Tibial nerve (tissue), 4 donors: ENCODE measurements at regions not wholly inside any gene's neighbourhood (a gene's known extent, or its start where the extent isn't known, plus 50 kb on each side); places are given as distances from the start of the nearest gene placed in this dataset.

Experiments used
- DNase-seq, 2 donors: peaks; one replicate each; pipeline ENCODE4 v3.0.0-alpha.2; 2019; ENCODE audit warnings: low spot score in 2 of 2
- H3K27ac ChIP-seq, 4 donors: fragments of 200-600 bp; sonication (generic) in 3 of 4; one replicate each; pipeline ENCODE4 v1.5.1; 2017 to 2019; ENCODE audit warnings: mild to moderate bottlenecking in 1 of 4
- H3K27me3 ChIP-seq, 2 donors: fragments of 200-600 bp; sonication (generic) in 1 of 2; one replicate each; pipeline versions ENCODE4 v1.5.1 to v1.6.0; 2017 to 2019
- H3K36me3 ChIP-seq, 3 donors: fragments of 200-600 bp; sonication (generic); one replicate each; pipeline ENCODE4 v1.5.1; 2018 to 2019
- H3K4me1 ChIP-seq, 4 donors: fragments of 200-600 bp; sonication (generic) in 3 of 4; one replicate each; pipeline ENCODE4 v1.5.1; 2017 to 2019
- H3K4me3 ChIP-seq, 4 donors: fragments of 200-600 bp; sonication (generic) in 3 of 4; one replicate each; pipeline ENCODE4 v1.5.1; 2017 to 2019; ENCODE audit warnings: mild to moderate bottlenecking in 1 of 4, moderate library complexity in 1 of 4
- H3K9me3 ChIP-seq, 4 donors: fragments of 200-600 bp; sonication (generic) in 3 of 4; one replicate each; pipeline ENCODE4 v1.5.1; 2017 to 2019
- CTCF ChIP-seq, 5 experiments: fragments of 200-600 bp in 3 of 5; fragments of 450-650 bp in 2 of 5; sonication (generic) in 3 of 5; IDR thresholded peaks; one replicate each; pipeline ENCODE4 v1.5.1; 2016 to 2019; ENCODE audit warnings: antibody characterized with exemption in 5 of 5, mild to moderate bottlenecking in 3 of 5, moderate library complexity in 2 of 5
- EP300 ChIP-seq, 2 donors: sonication (generic); formaldehyde crosslinking; IDR thresholded peaks; one replicate each; pipeline ENCODE4 v1.6.1; 2017; ENCODE audit warnings: antibody characterized with exemption in 2 of 2, mild to moderate bottlenecking in 1 of 2
- POLR2A ChIP-seq, 2 donors: fragments of 450-650 bp; IDR thresholded peaks; one replicate each; pipeline ENCODE4 v1.6.1; 2017; ENCODE audit warnings: antibody characterized with exemption in 2 of 2, mild to moderate bottlenecking in 2 of 2, moderate library complexity in 2 of 2
- WGBS, 2 donors: methylation state at CpG; one replicate each; pipeline ENCODE4 v1.1.5; 2018; 5-methylcytosine and 5-hydroxymethylcytosine counted together

DNA sequence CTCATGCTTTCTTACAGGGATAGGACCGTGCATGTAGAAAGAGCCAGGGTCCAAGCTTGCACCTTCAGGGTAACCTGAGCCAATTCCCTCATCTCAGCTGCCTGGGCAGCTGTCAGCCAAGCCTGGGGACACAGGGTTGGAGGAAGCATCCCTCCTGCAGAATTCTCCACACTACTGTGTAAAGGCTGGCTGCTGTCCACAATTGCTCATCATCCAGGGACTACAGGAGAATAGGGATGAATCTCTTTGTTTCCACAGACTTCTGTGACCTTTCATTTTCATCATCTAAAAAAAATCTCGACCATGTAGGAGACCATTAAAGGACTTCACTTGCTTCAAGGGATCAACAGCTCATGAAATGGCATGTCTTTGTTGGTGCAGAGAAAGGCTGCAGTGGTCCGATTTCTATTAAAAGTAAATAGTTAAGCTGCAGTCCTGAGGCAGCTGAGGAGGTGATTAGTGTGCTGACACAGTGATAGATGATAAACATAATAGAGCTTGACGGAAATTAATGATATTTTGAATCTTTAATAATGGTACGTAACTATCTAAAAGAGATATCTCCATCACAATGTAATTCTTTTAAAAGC lies 74.4 kb upstream of the COPS8 start:
- DNase-seq: no peak
- 78% methylated on average over 5 of the region's 5 CpGs for WGBS, 2 donors
- Histone ChIP-seq H3K4me1 (no peaks in the 10 kb centered on the region), H3K4me3 (no peak overlapping the region), H3K27ac (no peak overlapping the region), H3K27me3 (no peaks in the 10 kb centered on the region), H3K36me3 (no peaks in the 10 kb centered on the region), H3K9me3 (no peaks in the 10 kb centered on the region)
- TF ChIP-seq POLR2A (IDR thresholded peaks at IDR 0.05): no peak

DNA sequence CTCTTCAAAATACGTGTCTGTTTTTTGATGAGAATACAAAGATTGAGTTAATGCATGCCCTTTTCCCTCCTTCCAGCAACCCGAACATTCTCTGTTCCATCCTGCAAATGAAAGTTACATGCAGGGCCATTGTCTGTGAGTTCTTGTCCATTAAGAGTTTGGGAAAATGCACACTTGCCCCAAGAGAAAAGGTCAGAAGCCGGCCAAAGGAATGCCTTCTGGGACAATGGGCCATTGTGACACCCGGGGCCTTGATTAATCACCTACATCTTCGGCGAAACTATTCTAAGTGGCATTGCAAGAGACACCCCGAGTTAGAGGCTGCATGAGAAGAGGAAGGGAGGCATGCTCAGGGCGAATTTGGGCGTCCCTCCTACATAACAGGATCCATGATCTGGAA lies 73.7 kb upstream of the COPS8 start:
- Histone ChIP-seq H3K4me3 (no peak overlapping the region), H3K36me3 (no peaks in the 10 kb centered on the region), H3K27me3 (no peaks in the 10 kb centered on the region), H3K27ac (no peak overlapping the region), H3K4me1 (no peaks in the 10 kb centered on the region), H3K9me3 (no peaks in the 10 kb centered on the region)
- TF ChIP-seq EP300 (IDR thresholded peaks at IDR 0.05) (no peak), POLR2A (IDR thresholded peaks at IDR 0.05) (no peak)
- WGBS, 2 donors: 41 to 65% methylated on average over 9 of the region's 9 CpGs
- no peak for DNase-seq

DNA sequence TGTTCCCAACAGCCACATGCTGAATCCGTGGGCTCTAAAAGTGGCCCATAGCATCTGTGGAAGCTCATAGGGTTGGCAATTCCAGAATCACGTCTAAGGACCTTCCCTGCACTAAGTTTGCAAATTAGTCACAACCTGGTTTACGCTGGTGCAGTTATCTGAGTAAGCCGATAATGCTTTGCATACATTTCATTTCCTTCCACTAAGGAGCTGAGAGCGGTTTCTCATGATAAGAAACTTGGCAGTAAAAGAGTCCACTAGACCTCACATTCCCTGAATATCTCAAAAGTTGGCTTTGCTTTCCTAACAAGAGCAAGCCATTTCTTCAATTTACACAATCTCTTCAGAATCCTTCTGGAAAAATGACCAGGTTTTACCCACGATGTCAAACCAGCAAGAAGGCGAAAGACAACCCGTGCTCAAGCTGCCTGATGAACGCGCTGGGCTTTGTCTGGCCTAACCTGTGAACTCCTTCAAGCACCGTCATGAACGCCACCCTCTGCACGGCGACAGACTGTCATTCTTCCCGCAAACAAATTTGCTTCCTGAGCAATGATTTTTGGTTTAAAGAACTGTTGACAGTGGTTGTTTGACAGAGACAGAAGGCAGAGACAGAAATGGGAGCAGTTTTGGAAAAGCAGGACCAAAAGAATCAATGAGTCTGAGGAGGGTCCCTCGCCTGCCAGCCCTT lies 73.0 kb upstream of the COPS8 start:
- Histone ChIP-seq H3K27ac (no peak overlapping the region), H3K4me1 (no peaks in the 10 kb centered on the region), H3K9me3 (no peaks in the 10 kb centered on the region), H3K4me3 (no peak overlapping the region), H3K27me3 (no peaks in the 10 kb centered on the region), H3K36me3 (no peaks in the 10 kb centered on the region)
- DNase-seq: no peak
- WGBS, 2 donors: 59 to 67% methylated on average over 16 of the region's 16 CpGs
- TF ChIP-seq CTCF (IDR thresholded peaks at IDR 0.05) (no peak), EP300 (IDR thresholded peaks at IDR 0.05) (no peak)

DNA sequence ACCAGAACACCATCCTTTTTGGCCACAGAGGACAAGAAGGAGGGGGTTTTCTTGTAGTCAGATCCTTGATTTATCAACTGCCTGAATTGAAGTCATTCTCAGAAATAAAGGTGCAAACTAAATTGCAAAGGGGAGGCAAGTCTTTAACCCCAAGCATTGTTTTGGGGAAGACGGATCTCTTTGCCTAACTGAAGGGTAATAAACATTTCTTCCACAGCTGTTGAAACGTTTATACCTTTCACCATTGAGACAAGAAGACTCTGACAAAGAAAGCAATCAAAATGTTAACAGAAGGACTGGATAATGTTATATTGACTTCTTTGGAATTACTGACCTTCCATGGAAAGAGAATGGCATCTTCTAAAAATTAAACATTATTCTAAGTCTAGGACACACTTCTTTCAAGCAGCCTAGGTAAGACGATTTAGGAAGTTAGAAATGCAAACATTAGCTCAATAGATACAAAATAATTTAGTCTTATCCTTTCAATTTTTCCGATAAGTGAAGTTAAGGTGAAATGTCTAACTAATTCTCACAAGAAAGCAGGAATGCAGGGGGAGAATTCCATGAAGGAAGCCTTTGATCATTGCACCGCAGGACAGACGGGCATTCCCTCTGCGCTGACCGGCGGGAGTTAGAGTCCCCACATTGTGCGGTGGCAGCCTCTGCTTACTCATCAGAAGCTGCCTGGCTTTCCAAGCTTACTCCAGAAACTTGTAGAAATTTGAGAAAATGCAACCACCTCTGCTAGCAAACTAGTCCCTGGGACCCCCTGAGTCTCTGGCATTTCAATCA lies 69.4 kb upstream of the COPS8 start:
- H3K27me3 ChIP-seq: no peaks in the 10 kb centered on the region
- DNase-seq: no peak
- H3K36me3 ChIP-seq: no peaks in the 10 kb centered on the region
- no peaks in the 10 kb centered on the region for H3K9me3 ChIP-seq
- no peak overlapping the region for H3K4me3 ChIP-seq
- TF ChIP-seq CTCF (IDR thresholded peaks at IDR 0.05) (no peak), EP300 (IDR thresholded peaks at IDR 0.05) (no peak), POLR2A (IDR thresholded peaks at IDR 0.05) (no peak)
- no peak overlapping the region for H3K27ac ChIP-seq
- peaks cover 0 to 4% (median 0%) of the 10 kb centered on the region in 4 donors for H3K4me1 ChIP-seq
- 71 to 74% methylated on average over 10 of the region's 10 CpGs for WGBS, 2 donors

- 44 to 54% methylated on average over 2 of the region's 2 CpGs for WGBS, 2 donors
- no peak for DNase-seq
- no peak for TF ChIP-seq EP300 (IDR thresholded peaks at IDR 0.05)
- no peak for TF ChIP-seq CTCF (IDR thresholded peaks at IDR 0.05)
- no peak for TF ChIP-seq POLR2A (IDR thresholded peaks at IDR 0.05)
- Histone ChIP-seq H3K27me3 (no peaks in the 10 kb centered on the region), H3K4me3 (no peak overlapping the region), H3K4me1 (peaks cover 0 to 4% (median 0%) of the 10 kb centered on the region in 4 donors), H3K36me3 (no peaks in the 10 kb centered on the region), H3K27ac (no peak overlapping the region), H3K9me3 (no peaks in the 10 kb centered on the region)
These were observed 65.6 kb upstream of the COPS8 start for GRCh38 chr2:237020090-237020489.

DNA sequence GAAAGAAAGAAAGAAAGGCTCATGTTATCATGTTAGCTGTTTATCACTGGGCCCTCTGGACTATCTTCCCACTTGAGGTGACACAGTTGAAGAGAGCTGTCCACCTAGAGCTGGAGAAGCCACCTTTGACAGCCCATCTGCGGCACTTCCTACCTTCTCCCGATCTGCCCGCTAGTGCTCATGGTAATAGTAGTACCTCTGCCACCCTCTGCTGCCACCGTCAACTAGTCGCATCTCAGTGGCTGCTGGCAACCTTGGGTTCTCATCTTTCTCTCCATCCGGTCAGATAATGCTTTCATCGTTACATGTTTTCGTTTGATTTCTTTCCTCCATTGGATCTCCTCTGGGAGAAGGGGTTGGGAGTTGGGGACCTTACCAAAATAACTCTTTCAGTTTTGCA lies 63.2 kb upstream of the COPS8 start:
- 88 to 92% methylated on average over 8 of the region's 8 CpGs for WGBS, 2 donors
- no peaks in the 10 kb centered on the region for H3K36me3 ChIP-seq
- no peak overlapping the region for H3K4me3 ChIP-seq
- DNase-seq: no peak
- H3K27me3 ChIP-seq: no peaks in the 10 kb centered on the region
- no peak for TF ChIP-seq EP300 (IDR thresholded peaks at IDR 0.05)
- no peak for TF ChIP-seq POLR2A (IDR thresholded peaks at IDR 0.05)
- TF ChIP-seq CTCF (IDR thresholded peaks at IDR 0.05): no peak
- H3K27ac ChIP-seq: no peak overlapping the region
- H3K9me3 ChIP-seq: no peaks in the 10 kb centered on the region
- peaks cover 0 to 12% (median 0%) of the 10 kb centered on the region in 4 donors for H3K4me1 ChIP-seq
